ENCODE measurements at regions not wholly inside any gene's neighbourhood (a gene's known extent, or its start where the extent isn't known, plus 50 kb on each side); places are given as distances from the start of the nearest gene placed in this dataset.

DNA sequence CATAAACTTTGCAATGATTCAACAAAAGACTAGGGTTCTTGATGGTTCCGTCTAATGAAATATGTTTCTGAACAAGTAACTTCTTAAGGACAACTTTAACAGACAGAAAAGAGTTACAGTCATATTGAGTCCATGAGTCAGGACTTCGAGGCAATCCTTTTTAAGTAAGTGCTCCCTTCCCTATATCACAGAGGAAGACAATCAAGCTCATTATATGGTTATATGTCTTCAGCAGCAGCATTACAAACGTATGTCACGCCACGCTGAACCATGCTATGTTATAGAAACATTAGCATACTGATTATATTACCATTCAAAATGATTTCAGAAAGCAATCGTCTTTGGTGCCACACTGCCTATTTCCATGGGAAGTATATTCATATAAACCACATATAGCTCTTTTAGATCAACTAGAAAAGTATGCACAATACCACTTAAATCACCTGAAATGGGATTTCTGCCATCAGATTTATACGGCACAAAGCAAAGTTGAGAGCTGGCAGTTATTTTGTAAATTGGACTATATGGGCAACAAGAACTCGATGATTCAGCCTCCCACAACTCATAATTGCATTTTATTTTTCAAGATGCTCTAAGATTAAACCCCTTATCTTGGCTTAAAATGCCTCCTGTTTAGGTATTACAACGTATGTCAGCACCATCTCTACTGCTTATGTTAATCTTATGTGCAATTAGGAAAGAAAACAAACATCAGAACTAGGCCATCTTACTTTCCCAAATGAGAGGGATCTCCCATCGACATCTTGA, 111.3 kb upstream of the SAMSN1 start:
- Mint-ChIP-seq H3K27me3 (no peaks in the 10 kb centered on the region), H3K4me1 (ENCODE audit: low read depth) (peaks cover 8% of the 10 kb centered on the region), H3K4me3 (no peak overlapping the region), H3K36me3 (ENCODE audit: low read depth) (no peaks in the 10 kb centered on the region), H3K9me3 (no peaks in the 10 kb centered on the region), H3K27ac (no peak overlapping the region)
- TF ChIP-seq, protein P1, sequence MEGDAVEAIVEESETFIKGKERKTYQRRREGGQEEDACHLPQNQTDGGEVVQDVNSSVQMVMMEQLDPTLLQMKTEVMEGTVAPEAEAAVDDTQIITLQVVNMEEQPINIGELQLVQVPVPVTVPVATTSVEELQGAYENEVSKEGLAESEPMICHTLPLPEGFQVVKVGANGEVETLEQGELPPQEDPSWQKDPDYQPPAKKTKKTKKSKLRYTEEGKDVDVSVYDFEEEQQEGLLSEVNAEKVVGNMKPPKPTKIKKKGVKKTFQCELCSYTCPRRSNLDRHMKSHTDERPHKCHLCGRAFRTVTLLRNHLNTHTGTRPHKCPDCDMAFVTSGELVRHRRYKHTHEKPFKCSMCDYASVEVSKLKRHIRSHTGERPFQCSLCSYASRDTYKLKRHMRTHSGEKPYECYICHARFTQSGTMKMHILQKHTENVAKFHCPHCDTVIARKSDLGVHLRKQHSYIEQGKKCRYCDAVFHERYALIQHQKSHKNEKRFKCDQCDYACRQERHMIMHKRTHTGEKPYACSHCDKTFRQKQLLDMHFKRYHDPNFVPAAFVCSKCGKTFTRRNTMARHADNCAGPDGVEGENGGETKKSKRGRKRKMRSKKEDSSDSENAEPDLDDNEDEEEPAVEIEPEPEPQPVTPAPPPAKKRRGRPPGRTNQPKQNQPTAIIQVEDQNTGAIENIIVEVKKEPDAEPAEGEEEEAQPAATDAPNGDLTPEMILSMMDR (IDR thresholded peaks at IDR 0.05): no peak
- intact Hi-C loops (cut with DNase I, micrococcal nuclease): no loop called here
- no peak overlapping the region for H3K4me3 ChIP-seq (ENCODE audit: low read length)
- H3K27me3 ChIP-seq (ENCODE audit: control insufficient read depth in 1 of 2, insufficient read depth in 2 of 2, low read length in 2 of 2): no peaks in the 10 kb centered on the region
- ChIA-PET POLR2A (no interaction called here), CTCF (no interaction called here)
- ATAC-seq (ENCODE audit: poor library complexity) (no peak), DNase-seq (no peak)
- H3K4me1 ChIP-seq (ENCODE audit: insufficient read depth, low read length): no peaks in the 10 kb centered on the region
- no peaks in the 10 kb centered on the region for H3K36me3 ChIP-seq (ENCODE audit: insufficient read depth, low read length)
- no peak overlapping the region for H3K27ac ChIP-seq (ENCODE audit: low read depth in 1 of 2, low read length in 2 of 2)
- H3K9me3 ChIP-seq (ENCODE audit: control insufficient read depth in 1 of 2, insufficient read depth in 1 of 2, low read length in 2 of 2): no peaks in the 10 kb centered on the region

DNA sequence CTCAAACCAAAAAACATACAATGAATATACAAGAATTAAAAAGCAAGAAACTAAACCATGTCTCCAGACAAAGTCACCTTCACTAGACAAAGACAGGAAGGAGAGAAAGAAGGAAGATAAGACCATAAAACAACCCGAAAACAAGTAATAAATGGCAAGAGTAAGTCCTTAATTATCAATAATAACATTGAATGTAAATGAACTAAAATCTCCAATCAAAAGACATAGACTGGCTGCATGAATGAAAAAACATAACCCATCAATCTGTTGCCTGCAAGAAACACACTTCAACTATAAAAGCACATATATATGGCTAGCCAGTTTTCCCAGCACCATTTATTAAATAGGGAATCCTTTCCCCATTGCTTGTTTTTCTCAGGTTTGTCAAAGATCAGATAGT, 100.8 kb upstream of the SAMSN1 start:
- ChIA-PET POLR2A (no interaction called here), CTCF (no interaction called here)
- ATAC-seq (ENCODE audit: poor library complexity) (no peak), DNase-seq (no peak)
- H3K36me3 ChIP-seq (ENCODE audit: insufficient read depth, low read length): no peaks in the 10 kb centered on the region
- H3K4me3 ChIP-seq (ENCODE audit: low read length): no peak overlapping the region
- Mint-ChIP-seq H3K4me1 (ENCODE audit: low read depth) (no peaks in the 10 kb centered on the region), H3K36me3 (ENCODE audit: low read depth) (peaks cover 9% of the 10 kb centered on the region), H3K27me3 (no peaks in the 10 kb centered on the region), H3K27ac (no peak overlapping the region), H3K4me3 (no peak overlapping the region), H3K9me3 (peaks cover 14% of the 10 kb centered on the region)
- intact Hi-C loops (cut with DNase I, micrococcal nuclease): no loop called here
- TF ChIP-seq, protein P1 (IDR thresholded peaks at IDR 0.05): no peak
- no peak overlapping the region for H3K27ac ChIP-seq (ENCODE audit: low read depth in 1 of 2, low read length in 2 of 2)
- H3K27me3 ChIP-seq (ENCODE audit: control insufficient read depth in 1 of 2, insufficient read depth in 2 of 2, low read length in 2 of 2): no peaks in the 10 kb centered on the region
- H3K9me3 ChIP-seq (ENCODE audit: control insufficient read depth in 1 of 2, insufficient read depth in 1 of 2, low read length in 2 of 2): peaks cover 8 to 15% of the 10 kb centered on the region in 2 experiments
- no peaks in the 10 kb centered on the region for H3K4me1 ChIP-seq (ENCODE audit: insufficient read depth, low read length)

DNA sequence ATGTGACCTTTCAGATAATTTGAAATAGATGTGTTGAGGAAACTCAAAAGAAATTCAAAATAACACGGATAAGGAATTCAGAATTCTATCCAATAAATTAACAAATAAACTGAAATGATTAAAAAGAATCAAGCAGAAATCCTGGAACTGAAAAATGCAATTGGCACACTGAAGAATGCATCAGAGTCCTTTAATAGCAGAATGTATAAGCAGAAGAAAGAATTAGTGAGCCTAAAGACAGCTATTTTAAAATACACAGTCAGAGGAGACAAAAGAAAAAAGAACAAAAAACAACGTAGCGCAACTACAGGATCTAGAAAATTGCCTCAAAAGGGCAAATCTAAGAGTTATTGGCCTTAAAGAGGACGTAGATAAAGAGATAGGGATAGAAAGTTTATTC, 99.6 kb upstream of the SAMSN1 start:
- CTCF ChIA-PET: no interaction called here
- intact Hi-C loops (cut with DNase I, micrococcal nuclease): no loop called here
- DNase-seq (no peak), ATAC-seq (ENCODE audit: poor library complexity) (no peak)
- TF ChIP-seq, protein P1 (IDR thresholded peaks at IDR 0.05): no peak
- POLR2A ChIA-PET: no interaction called here
- Histone ChIP-seq H3K9me3 (ENCODE audit: control insufficient read depth in 1 of 2, insufficient read depth in 1 of 2, low read length in 2 of 2) (peaks cover 8 to 15% of the 10 kb centered on the region in 2 experiments), H3K4me3 (ENCODE audit: low read length) (no peak overlapping the region), H3K4me1 (ENCODE audit: insufficient read depth, low read length) (no peaks in the 10 kb centered on the region), H3K27ac (ENCODE audit: low read depth in 1 of 2, low read length in 2 of 2) (no peak overlapping the region), H3K36me3 (ENCODE audit: insufficient read depth, low read length) (no peaks in the 10 kb centered on the region), H3K27me3 (ENCODE audit: control insufficient read depth in 1 of 2, insufficient read depth in 2 of 2, low read length in 2 of 2) (no peaks in the 10 kb centered on the region)
- Mint-ChIP-seq H3K4me1 (ENCODE audit: low read depth) (no peaks in the 10 kb centered on the region), H3K9me3 (peaks cover 11% of the 10 kb centered on the region), H3K27me3 (no peaks in the 10 kb centered on the region), H3K27ac (no peak overlapping the region), H3K4me3 (no peak overlapping the region), H3K36me3 (ENCODE audit: low read depth) (peaks cover 9% of the 10 kb centered on the region)
